OCI-LY7 (cell line): ENCODE measurements at regions not wholly inside any gene's neighbourhood (a gene's known extent, or its start where the extent isn't known, plus 50 kb on each side); places are given as distances from the start of the nearest gene placed in this dataset.

ENCODE experiments used
- EZH2phosphoT487 ChIP-seq: fragments of 200-600 bp; sonication (generic); IDR thresholded peaks from 2 replicates; pipeline ENCODE4 v1.6.1; 2018; ENCODE audit warnings: low read depth, borderline replicate concordance, mild to moderate bottlenecking, mixed run types, antibody characterized with exemption, low read length, moderate library complexity, mixed read lengths
- TF ChIP-seq, protein P1 (sequence below): fragments of 200-600 bp; sonication (generic); conservative IDR thresholded peaks from 2 replicates; pipeline ENCODE4 v1.5.1; 2014; ENCODE audit warnings: mild to moderate bottlenecking, antibody characterized with exemption, low read length, moderate library complexity, mixed read lengths

DNA sequence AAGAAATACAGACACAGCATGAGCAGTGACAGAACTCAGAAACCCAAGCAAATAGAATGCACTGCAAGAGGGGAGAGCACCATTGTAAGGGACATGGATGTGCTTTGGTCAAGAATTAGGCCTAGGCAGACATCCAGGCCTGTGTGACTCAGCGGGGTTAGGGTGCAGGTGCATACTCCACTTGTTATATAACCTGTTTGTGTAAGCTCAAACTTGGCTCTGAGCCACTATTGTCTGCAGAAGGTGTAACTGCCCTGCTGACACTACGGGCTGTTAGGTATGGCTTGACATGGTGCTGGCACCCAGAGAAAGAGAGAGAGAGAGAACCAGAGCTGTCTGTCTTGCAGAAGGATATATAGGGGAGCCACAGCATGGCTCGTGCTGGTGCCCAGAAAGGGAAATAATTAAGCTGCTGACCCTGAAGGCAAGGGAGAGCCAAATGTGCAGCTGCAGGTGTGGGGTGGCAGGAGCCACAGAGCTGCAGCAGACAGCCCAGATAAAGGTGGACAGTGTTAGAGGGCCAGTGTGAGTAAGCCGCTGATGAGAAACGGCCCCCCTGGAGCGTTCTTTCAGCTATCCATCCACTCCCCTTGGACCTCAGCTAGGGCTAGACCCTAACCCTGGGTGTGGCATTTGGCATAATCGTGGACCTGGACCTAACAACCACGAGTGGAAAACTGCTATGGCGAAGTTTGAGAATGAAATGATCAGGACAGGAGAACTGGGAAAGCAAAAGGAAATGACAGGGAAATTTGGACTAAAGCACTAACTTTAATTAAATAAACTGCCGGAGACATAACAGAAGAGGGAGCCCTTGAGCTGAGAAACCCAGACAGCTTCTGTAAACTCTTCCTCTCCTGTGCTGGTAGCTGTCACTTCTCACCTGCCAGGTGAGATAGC, 253.0 kb upstream of the CCDC179 start:
- TF ChIP-seq, protein P1, sequence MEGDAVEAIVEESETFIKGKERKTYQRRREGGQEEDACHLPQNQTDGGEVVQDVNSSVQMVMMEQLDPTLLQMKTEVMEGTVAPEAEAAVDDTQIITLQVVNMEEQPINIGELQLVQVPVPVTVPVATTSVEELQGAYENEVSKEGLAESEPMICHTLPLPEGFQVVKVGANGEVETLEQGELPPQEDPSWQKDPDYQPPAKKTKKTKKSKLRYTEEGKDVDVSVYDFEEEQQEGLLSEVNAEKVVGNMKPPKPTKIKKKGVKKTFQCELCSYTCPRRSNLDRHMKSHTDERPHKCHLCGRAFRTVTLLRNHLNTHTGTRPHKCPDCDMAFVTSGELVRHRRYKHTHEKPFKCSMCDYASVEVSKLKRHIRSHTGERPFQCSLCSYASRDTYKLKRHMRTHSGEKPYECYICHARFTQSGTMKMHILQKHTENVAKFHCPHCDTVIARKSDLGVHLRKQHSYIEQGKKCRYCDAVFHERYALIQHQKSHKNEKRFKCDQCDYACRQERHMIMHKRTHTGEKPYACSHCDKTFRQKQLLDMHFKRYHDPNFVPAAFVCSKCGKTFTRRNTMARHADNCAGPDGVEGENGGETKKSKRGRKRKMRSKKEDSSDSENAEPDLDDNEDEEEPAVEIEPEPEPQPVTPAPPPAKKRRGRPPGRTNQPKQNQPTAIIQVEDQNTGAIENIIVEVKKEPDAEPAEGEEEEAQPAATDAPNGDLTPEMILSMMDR = peak; percentile 81
- no peak for TF ChIP-seq EZH2phosphoT487
